Osteoblast (primary cell): ENCODE measurements at regions not wholly inside any gene's neighbourhood (a gene's known extent, or its start where the extent isn't known, plus 50 kb on each side); places are given as distances from the start of the nearest gene placed in this dataset.

Source experiments
- DNase-seq: peaks from one replicate; pipeline ENCODE4 v3.0.0; 2011; ENCODE audit warnings: low spot score, mixed read lengths; ENCODE audit not compliant: insufficient read length; ENCODE audit errors: missing footprints
- H2AFZ ChIP-seq: 2 replicates; pipeline ENCODE4 v1.6.0; 2011; ENCODE audit warnings: mild to moderate bottlenecking, low read length
- H3K27ac ChIP-seq: 2 replicates; pipeline ENCODE4 v1.5.1; 2011; ENCODE audit warnings: mild to moderate bottlenecking, low read depth, low read length, moderate library complexity
- H3K27me3 ChIP-seq: 2 replicates; pipeline ENCODE4 v1.6.0; 2012; ENCODE audit warnings: mild to moderate bottlenecking, control low read depth, inconsistent platforms, low read length, moderate library complexity; ENCODE audit not compliant: insufficient read depth
- H3K36me3 ChIP-seq: 2 replicates; pipeline ENCODE4 v1.5.1; 2011; ENCODE audit warnings: mild to moderate bottlenecking, low read length, control low read depth, moderate library complexity; ENCODE audit not compliant: insufficient read depth
- H3K4me1 ChIP-seq: 2 replicates; pipeline ENCODE4 v1.5.1; 2011; ENCODE audit warnings: mild to moderate bottlenecking, low read length, control low read depth, moderate library complexity; ENCODE audit not compliant: insufficient read depth
- H3K4me2 ChIP-seq: 2 replicates; pipeline ENCODE4 v1.6.0; 2011; ENCODE audit warnings: mild to moderate bottlenecking, low read length; ENCODE audit not compliant: insufficient read depth
- H3K4me3 ChIP-seq: fragments of 200-600 bp; sonication (generic); 3 replicates; pipeline ENCODE4 v1.5.1; 2012; ENCODE audit warnings: mild to moderate bottlenecking, low read length, inconsistent platforms; ENCODE audit not compliant: insufficient read depth
- H3K79me2 ChIP-seq: 2 replicates; pipeline ENCODE4 v1.6.0; 2012; ENCODE audit warnings: mild to moderate bottlenecking, low read length, control low read depth, inconsistent platforms; ENCODE audit not compliant: insufficient read depth
- H3K9me3 ChIP-seq: 2 replicates; pipeline ENCODE4 v1.5.1; 2011; ENCODE audit warnings: low read depth, low read length, control low read depth
- H4K20me1 ChIP-seq: 2 replicates; pipeline ENCODE4 v1.6.0; 2012; ENCODE audit warnings: mild to moderate bottlenecking, low read length, control low read depth; ENCODE audit not compliant: insufficient read depth
- TF ChIP-seq, protein P1 (sequence below): IDR thresholded peaks from 2 replicates; pipeline ENCODE4 v1.5.1; 2011; ENCODE audit warnings: mild to moderate bottlenecking, low read depth, low read length, moderate library complexity; ENCODE audit errors: extremely low read depth

DNA sequence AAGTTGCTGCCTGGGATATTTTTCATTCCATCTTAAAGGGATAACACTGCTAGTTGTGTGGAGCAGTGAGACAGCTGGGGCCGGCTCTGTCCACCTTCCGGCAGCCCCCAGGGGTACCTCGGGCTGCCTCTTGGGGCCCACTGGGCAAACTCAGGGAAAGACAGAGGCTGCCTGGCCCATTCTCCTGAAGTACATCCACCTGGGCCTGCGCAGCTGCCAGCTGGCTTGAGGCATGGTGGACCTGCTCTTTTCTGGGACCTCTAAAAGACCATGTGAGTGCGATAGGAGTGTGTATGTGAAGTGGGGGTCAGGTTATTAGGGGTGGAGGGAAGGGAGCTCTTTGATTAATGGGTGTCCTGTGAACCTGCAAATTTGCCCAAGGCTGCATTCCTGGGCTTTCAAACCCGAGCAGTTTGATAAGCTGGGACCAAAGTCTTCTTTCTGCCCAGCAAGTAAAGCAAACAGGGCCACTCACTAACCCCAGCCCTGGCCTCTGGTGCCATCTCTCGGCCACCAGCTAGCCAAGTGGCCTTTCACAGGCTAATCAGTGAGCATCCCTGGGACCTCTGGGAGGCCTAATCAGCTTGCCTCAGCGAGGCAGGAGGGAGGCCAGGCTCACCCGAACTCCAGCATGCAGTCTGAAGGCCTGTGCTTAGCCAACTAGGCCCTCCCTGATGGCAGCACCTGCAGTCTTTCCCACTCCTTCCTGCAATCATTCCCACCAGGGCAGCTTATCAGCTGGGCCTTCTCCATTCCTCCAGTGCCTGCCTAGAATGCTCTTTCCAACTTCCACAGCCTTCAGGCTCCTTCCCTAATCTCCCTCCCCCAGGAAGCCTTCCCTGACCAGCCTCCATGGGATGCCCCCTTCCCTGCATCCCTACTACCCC, 954.7 kb upstream of the ZNF722 start:
- DNase-seq: no peak
- H3K4me2 ChIP-seq: no peak overlapping the region
- TF ChIP-seq, protein P1, sequence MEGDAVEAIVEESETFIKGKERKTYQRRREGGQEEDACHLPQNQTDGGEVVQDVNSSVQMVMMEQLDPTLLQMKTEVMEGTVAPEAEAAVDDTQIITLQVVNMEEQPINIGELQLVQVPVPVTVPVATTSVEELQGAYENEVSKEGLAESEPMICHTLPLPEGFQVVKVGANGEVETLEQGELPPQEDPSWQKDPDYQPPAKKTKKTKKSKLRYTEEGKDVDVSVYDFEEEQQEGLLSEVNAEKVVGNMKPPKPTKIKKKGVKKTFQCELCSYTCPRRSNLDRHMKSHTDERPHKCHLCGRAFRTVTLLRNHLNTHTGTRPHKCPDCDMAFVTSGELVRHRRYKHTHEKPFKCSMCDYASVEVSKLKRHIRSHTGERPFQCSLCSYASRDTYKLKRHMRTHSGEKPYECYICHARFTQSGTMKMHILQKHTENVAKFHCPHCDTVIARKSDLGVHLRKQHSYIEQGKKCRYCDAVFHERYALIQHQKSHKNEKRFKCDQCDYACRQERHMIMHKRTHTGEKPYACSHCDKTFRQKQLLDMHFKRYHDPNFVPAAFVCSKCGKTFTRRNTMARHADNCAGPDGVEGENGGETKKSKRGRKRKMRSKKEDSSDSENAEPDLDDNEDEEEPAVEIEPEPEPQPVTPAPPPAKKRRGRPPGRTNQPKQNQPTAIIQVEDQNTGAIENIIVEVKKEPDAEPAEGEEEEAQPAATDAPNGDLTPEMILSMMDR: no peak
- no peaks in the 10 kb centered on the region for H3K4me1 ChIP-seq
- no peak overlapping the region for H3K27ac ChIP-seq
- no peaks in the 10 kb centered on the region for H4K20me1 ChIP-seq
- H3K27me3 ChIP-seq: no peaks in the 10 kb centered on the region
- H3K36me3 ChIP-seq: no peaks in the 10 kb centered on the region
- H2AFZ ChIP-seq: no peak overlapping the region
- H3K4me3 ChIP-seq: no peak overlapping the region
- H3K9me3 ChIP-seq: no peaks in the 10 kb centered on the region
- no peaks in the 10 kb centered on the region for H3K79me2 ChIP-seq

DNA sequence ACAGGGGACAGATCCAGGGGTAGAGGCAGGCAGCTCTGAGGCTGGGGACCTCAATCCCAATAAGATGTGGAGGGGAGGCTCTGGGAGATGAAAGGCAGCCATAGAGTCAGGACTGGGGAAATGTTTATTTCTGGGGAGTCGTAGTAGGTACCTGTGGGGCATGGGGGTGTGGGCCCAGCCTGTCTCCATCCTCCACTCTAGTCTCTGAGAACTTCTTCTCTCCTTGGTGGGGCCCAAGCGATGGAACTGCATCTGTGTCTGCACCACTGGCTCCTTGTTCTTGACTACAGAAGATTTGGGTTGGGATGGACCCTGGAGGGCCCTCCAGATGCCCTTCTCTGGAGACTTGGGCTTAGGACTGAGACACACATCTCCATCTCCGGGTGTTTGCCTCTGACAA, 953.9 kb upstream of the ZNF722 start:
- DNase-seq: no peak
- Histone ChIP-seq H3K4me3 (no peak overlapping the region), H3K4me1 (no peaks in the 10 kb centered on the region), H3K27ac (no peak overlapping the region), H2AFZ (no peak overlapping the region), H3K9me3 (no peaks in the 10 kb centered on the region), H3K27me3 (no peaks in the 10 kb centered on the region), H3K4me2 (no peak overlapping the region), H3K36me3 (no peaks in the 10 kb centered on the region), H3K79me2 (no peaks in the 10 kb centered on the region), H4K20me1 (no peaks in the 10 kb centered on the region)
- TF ChIP-seq, protein P1: no peak

DNA sequence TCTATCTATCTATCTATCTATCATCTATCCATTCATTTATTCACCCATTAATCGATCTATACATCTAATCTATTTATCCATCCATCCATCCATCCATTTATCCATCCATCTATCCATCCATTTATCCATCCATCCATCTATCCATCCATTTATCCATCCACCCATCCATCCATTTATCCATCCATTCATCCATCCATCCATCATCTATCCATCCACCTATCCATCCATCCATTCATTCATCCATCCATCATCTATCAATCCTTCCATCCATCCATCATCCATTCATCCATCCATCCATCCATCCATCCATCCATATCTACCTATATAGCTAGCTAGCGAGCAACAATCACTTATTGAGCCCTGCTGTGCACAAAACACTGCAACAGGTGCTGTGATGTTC, 953.1 kb upstream of the ZNF722 start:
- no peak overlapping the region for H3K27ac ChIP-seq
- H3K79me2 ChIP-seq: no peaks in the 10 kb centered on the region
- H3K36me3 ChIP-seq: no peaks in the 10 kb centered on the region
- no peak overlapping the region for H3K4me3 ChIP-seq
- no peaks in the 10 kb centered on the region for H3K4me1 ChIP-seq
- no peaks in the 10 kb centered on the region for H3K27me3 ChIP-seq
- no peak overlapping the region for H2AFZ ChIP-seq
- no peak overlapping the region for H3K4me2 ChIP-seq
- no peak for DNase-seq
- no peaks in the 10 kb centered on the region for H3K9me3 ChIP-seq
- H4K20me1 ChIP-seq: no peaks in the 10 kb centered on the region
- TF ChIP-seq, protein P1: no peak

DNA sequence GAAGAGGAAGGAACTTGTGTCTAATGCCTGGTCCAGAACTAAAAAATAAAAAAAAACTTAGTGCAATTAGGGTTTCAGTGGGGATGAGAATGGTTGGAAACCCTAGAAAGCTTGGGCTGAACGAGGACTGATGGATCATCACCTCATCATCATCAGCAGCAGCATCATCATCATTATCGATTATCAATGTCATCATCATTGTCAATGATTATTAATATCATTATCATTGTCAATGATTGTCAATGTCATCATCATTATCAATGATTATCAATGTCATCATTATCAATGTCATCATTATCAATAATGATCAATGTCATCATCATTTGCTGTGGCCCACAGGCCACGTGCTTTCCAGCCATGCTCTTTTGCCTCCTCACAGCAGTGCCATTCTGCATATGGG, 952.0 kb upstream of the ZNF722 start:
- H3K36me3 ChIP-seq: no peaks in the 10 kb centered on the region
- TF ChIP-seq, protein P1: no peak
- no peaks in the 10 kb centered on the region for H3K4me1 ChIP-seq
- H2AFZ ChIP-seq: no peak overlapping the region
- no peaks in the 10 kb centered on the region for H3K9me3 ChIP-seq
- no peak overlapping the region for H3K27ac ChIP-seq
- H3K27me3 ChIP-seq: no peaks in the 10 kb centered on the region
- H4K20me1 ChIP-seq: no peaks in the 10 kb centered on the region
- H3K4me2 ChIP-seq: no peak overlapping the region
- H3K4me3 ChIP-seq: no peak overlapping the region
- H3K79me2 ChIP-seq: no peaks in the 10 kb centered on the region
- DNase-seq: no peak
